ENCODE measurements at regions not wholly inside any gene's neighbourhood (a gene's known extent, or its start where the extent isn't known, plus 50 kb on each side); places are given as distances from the start of the nearest gene placed in this dataset.

- no peak for DNase-seq
- no peak overlapping the region for H3K4me3 Mint-ChIP-seq
- peaks cover 5 to 46% (median 21%) of the 10 kb centered on the region in 6 donors for H3K9me3 Mint-ChIP-seq
- H3K4me1 Mint-ChIP-seq, result no peaks in the 10 kb centered on the region
- H3K27me3 Mint-ChIP-seq (ENCODE audit: low read depth in 3 of 3), result no peaks in the 10 kb centered on the region
- H3K27ac Mint-ChIP-seq, result no peak overlapping the region
- H3K36me3 Mint-ChIP-seq, result peaks cover 0 to 3% (median 0%) of the 10 kb centered on the region in 3 donors
These were observed 130.6 kb upstream of the BRINP3 start for GRCh38 chr1:190608282-190608681.

- peaks cover 0 to 52% (median 34%) of the 10 kb centered on the region in 6 donors for H3K9me3 Mint-ChIP-seq
- H3K4me3 Mint-ChIP-seq, result no peak overlapping the region
- peaks cover 0 to 1% (median 0%) of the 10 kb centered on the region in 3 donors for H3K27me3 Mint-ChIP-seq (ENCODE audit: low read depth in 3 of 3)
- H3K27ac Mint-ChIP-seq, result no peak overlapping the region
- no peak for DNase-seq
- H3K36me3 Mint-ChIP-seq, result peaks cover 0 to 2% (median 0%) of the 10 kb centered on the region in 3 donors
- no peaks in the 10 kb centered on the region for H3K4me1 Mint-ChIP-seq
These were observed 138.2 kb upstream of the BRINP3 start for GRCh38 chr1:190615818-190616217.

- no peak for DNase-seq
- Mint-ChIP-seq H3K9me3 (peaks cover 0 to 48% (median 34%) of the 10 kb centered on the region in 6 donors), H3K27me3 (ENCODE audit: low read depth in 3 of 3) (peaks cover 0 to 1% (median 0%) of the 10 kb centered on the region in 3 donors), H3K4me3 (no peak overlapping the region), H3K36me3 (peaks cover 0 to 2% (median 0%) of the 10 kb centered on the region in 3 donors), H3K27ac (no peak overlapping the region), H3K4me1 (no peaks in the 10 kb centered on the region)
These were observed 138.6 kb upstream of the BRINP3 start for GRCh38 chr1:190616235-190616634.

GRCh38 chr1:190619724-190620123 lies 142.1 kb upstream of the BRINP3 start:
- H3K27me3 Mint-ChIP-seq (ENCODE audit: low read depth in 3 of 3), result no peaks in the 10 kb centered on the region
- no peak overlapping the region for H3K4me3 Mint-ChIP-seq
- H3K27ac Mint-ChIP-seq, result no peak overlapping the region
- H3K4me1 Mint-ChIP-seq, result no peaks in the 10 kb centered on the region
- H3K36me3 Mint-ChIP-seq, result peaks cover 0 to 2% (median 0%) of the 10 kb centered on the region in 3 donors
- H3K9me3 Mint-ChIP-seq, result peaks cover 4 to 51% (median 35%) of the 10 kb centered on the region in 6 donors
- no peak for DNase-seq

- no peaks in the 10 kb centered on the region for H3K4me1 Mint-ChIP-seq
- peaks cover 3 to 60% (median 40%) of the 10 kb centered on the region in 6 donors for H3K9me3 Mint-ChIP-seq
- no peak for DNase-seq
- H3K4me3 Mint-ChIP-seq, result no peak overlapping the region
- H3K27ac Mint-ChIP-seq, result no peak overlapping the region
- H3K36me3 Mint-ChIP-seq, result peaks cover 0 to 3% (median 0%) of the 10 kb centered on the region in 3 donors
- no peaks in the 10 kb centered on the region for H3K27me3 Mint-ChIP-seq (ENCODE audit: low read depth in 3 of 3)
These were observed 155.8 kb upstream of the BRINP3 start for GRCh38 chr1:190633488-190633887.

- Mint-ChIP-seq H3K27me3 (ENCODE audit: low read depth in 3 of 3) (no peaks in the 10 kb centered on the region), H3K9me3 (peaks cover 0 to 57% (median 40%) of the 10 kb centered on the region in 6 donors), H3K4me1 (no peaks in the 10 kb centered on the region), H3K27ac (no peak overlapping the region), H3K4me3 (no peak overlapping the region), H3K36me3 (peaks cover 0 to 3% (median 0%) of the 10 kb centered on the region in 3 donors)
- DNase-seq, result no peak
These were observed 156.5 kb upstream of the BRINP3 start for GRCh38 chr1:190634134-190634533.

- peaks cover 7 to 53% (median 33%) of the 10 kb centered on the region in 6 donors for H3K9me3 Mint-ChIP-seq
- H3K4me3 Mint-ChIP-seq, result no peak overlapping the region
- no peak for DNase-seq
- peaks cover 0 to 2% (median 0%) of the 10 kb centered on the region in 3 donors for H3K27me3 Mint-ChIP-seq (ENCODE audit: low read depth in 3 of 3)
- no peak overlapping the region for H3K27ac Mint-ChIP-seq
- no peaks in the 10 kb centered on the region for H3K4me1 Mint-ChIP-seq
- H3K36me3 Mint-ChIP-seq, result no peaks in the 10 kb centered on the region
These were observed 171.9 kb upstream of the BRINP3 start for GRCh38 chr1:190649553-190649952.

- peaks cover 5 to 39% (median 25%) of the 10 kb centered on the region in 6 donors for H3K9me3 Mint-ChIP-seq
- no peaks in the 10 kb centered on the region for H3K4me1 Mint-ChIP-seq
- H3K27me3 Mint-ChIP-seq (ENCODE audit: low read depth in 3 of 3), result peaks cover 0 to 2% (median 0%) of the 10 kb centered on the region in 3 donors
- no peak overlapping the region for H3K27ac Mint-ChIP-seq
- DNase-seq, result no peak
- H3K36me3 Mint-ChIP-seq, result peaks cover 0 to 3% (median 0%) of the 10 kb centered on the region in 3 donors
- H3K4me3 Mint-ChIP-seq, result no peak overlapping the region
These were observed 181.2 kb upstream of the BRINP3 start for GRCh38 chr1:190658907-190659306.

- Mint-ChIP-seq H3K36me3 (peaks cover 0 to 6% (median 0%) of the 10 kb centered on the region in 3 donors), H3K4me1 (no peaks in the 10 kb centered on the region), H3K4me3 (no peak overlapping the region), H3K9me3 (peaks cover 7 to 41% (median 29%) of the 10 kb centered on the region in 6 donors), H3K27ac (no peak overlapping the region), H3K27me3 (ENCODE audit: low read depth in 3 of 3) (peaks cover 0 to 4% (median 0%) of the 10 kb centered on the region in 3 donors)
- no peak for DNase-seq
These were observed 186.3 kb upstream of the BRINP3 start for GRCh38 chr1:190663962-190664361.

- Mint-ChIP-seq H3K4me3 (no peak overlapping the region), H3K36me3 (peaks cover 0 to 6% (median 0%) of the 10 kb centered on the region in 3 donors), H3K27ac (no peak overlapping the region), H3K4me1 (no peaks in the 10 kb centered on the region), H3K9me3 (peaks cover 10 to 46% (median 35%) of the 10 kb centered on the region in 6 donors), H3K27me3 (ENCODE audit: low read depth in 3 of 3) (peaks cover 0 to 3% (median 0%) of the 10 kb centered on the region in 3 donors)
- DNase-seq, result no peak
These were observed 187.4 kb upstream of the BRINP3 start for GRCh38 chr1:190665045-190665444.

GRCh38 chr1:190667914-190668313 lies 190.2 kb upstream of the BRINP3 start:
- peaks cover 0 to 3% (median 0%) of the 10 kb centered on the region in 3 donors for H3K36me3 Mint-ChIP-seq
- peaks cover 0 to 6% (median 0%) of the 10 kb centered on the region in 3 donors for H3K27me3 Mint-ChIP-seq (ENCODE audit: low read depth in 3 of 3)
- H3K27ac Mint-ChIP-seq, result no peak overlapping the region
- no peak overlapping the region for H3K4me3 Mint-ChIP-seq
- H3K9me3 Mint-ChIP-seq, result peaks cover 21 to 60% (median 35%) of the 10 kb centered on the region in 6 donors
- no peaks in the 10 kb centered on the region for H3K4me1 Mint-ChIP-seq
- no peak for DNase-seq

- Mint-ChIP-seq H3K27ac (no peak overlapping the region), H3K4me3 (no peak overlapping the region), H3K9me3 (peaks cover 6 to 41% (median 15%) of the 10 kb centered on the region in 6 donors), H3K4me1 (no peaks in the 10 kb centered on the region), H3K27me3 (ENCODE audit: low read depth in 3 of 3) (no peaks in the 10 kb centered on the region), H3K36me3 (no peaks in the 10 kb centered on the region)
- DNase-seq, result no peak
These were observed 201.4 kb upstream of the BRINP3 start for GRCh38 chr1:190679044-190679443.

- Mint-ChIP-seq H3K9me3 (peaks cover 6 to 37% (median 15%) of the 10 kb centered on the region in 6 donors), H3K36me3 (no peaks in the 10 kb centered on the region), H3K4me1 (no peaks in the 10 kb centered on the region), H3K4me3 (no peak overlapping the region), H3K27me3 (ENCODE audit: low read depth in 3 of 3) (no peaks in the 10 kb centered on the region), H3K27ac (no peak overlapping the region)
- no peak for DNase-seq
These were observed 201.8 kb upstream of the BRINP3 start for GRCh38 chr1:190679454-190679853.

- Mint-ChIP-seq H3K36me3 (no peaks in the 10 kb centered on the region), H3K27me3 (ENCODE audit: low read depth in 3 of 3) (no peaks in the 10 kb centered on the region), H3K4me3 (no peak overlapping the region), H3K27ac (no peak overlapping the region), H3K4me1 (no peaks in the 10 kb centered on the region), H3K9me3 (peaks cover 6 to 33% (median 13%) of the 10 kb centered on the region in 6 donors)
- no peak for DNase-seq
These were observed 202.3 kb upstream of the BRINP3 start for GRCh38 chr1:190679983-190680382.

GRCh38 chr1:190685676-190686075 lies 208.0 kb upstream of the BRINP3 start:
- H3K4me1 Mint-ChIP-seq, result no peaks in the 10 kb centered on the region
- H3K36me3 Mint-ChIP-seq, result no peaks in the 10 kb centered on the region
- peaks cover 7 to 36% (median 18%) of the 10 kb centered on the region in 6 donors for H3K9me3 Mint-ChIP-seq
- no peak for DNase-seq
- H3K4me3 Mint-ChIP-seq, result no peak overlapping the region
- H3K27ac Mint-ChIP-seq, result no peak overlapping the region
- H3K27me3 Mint-ChIP-seq (ENCODE audit: low read depth in 3 of 3), result no peaks in the 10 kb centered on the region

All from immature natural killer cell (primary cell).